Activated naive CD4-positive, alpha-beta T cell treated with anti-CD3 and anti-CD28 coated beads for 36 hours (primary cell): ENCODE measurements at regions not wholly inside any gene's neighbourhood (a gene's known extent, or its start where the extent isn't known, plus 50 kb on each side); places are given as distances from the start of the nearest gene placed in this dataset.
"Not testable (repeated sequence)": the region's sequence is repeated elsewhere in the genome, so short reads cannot be mapped to it uniquely, and the experiment has no call there.

Source experiments
- CTCF ChIA-PET: fragments of 350-600 bp; sonication (Branson Sonifier 250); formaldehyde crosslinking; loops from one replicate; lab custom pipeline; 2021; ENCODE audit warnings: antibody characterized with exemption; lab: Charles Lee
- DNase-seq: peaks from one replicate; pipeline ENCODE4 v3.0.0-alpha.2; 2020
- H3K27ac Mint-ChIP-seq: one replicate; pipeline ENCODE4 v1.8.0; 2021; ENCODE audit warnings: mild to moderate bottlenecking, mixed read lengths
- H3K27me3 Mint-ChIP-seq: one replicate; pipeline ENCODE4 v1.8.0; 2021; ENCODE audit warnings: low read depth, mixed read lengths
- H3K36me3 Mint-ChIP-seq: one replicate; pipeline ENCODE4 v1.8.0; 2021; ENCODE audit warnings: low read depth, mixed read lengths
- H3K4me1 Mint-ChIP-seq: one replicate; pipeline ENCODE4 v1.8.0; 2021; ENCODE audit warnings: low read depth, mixed read lengths
- H3K4me3 Mint-ChIP-seq: one replicate; pipeline ENCODE4 v1.8.0; 2021; ENCODE audit warnings: mild to moderate bottlenecking, moderate library complexity, mixed read lengths
- H3K9me3 Mint-ChIP-seq: one replicate; pipeline ENCODE4 v1.8.0; 2021; ENCODE audit warnings: mixed read lengths
- intact Hi-C: fragments of 100-400 bp; cut with micrococcal nuclease; formaldehyde crosslinking; loops from one replicate; pipeline ENCODE4 v1.15.1; 2023

- intact Hi-C loops = no loop called here
- H3K4me1 Mint-ChIP-seq = peaks cover 4% of the 10 kb centered on the region
- DNase-seq = no peak
- H3K4me3 Mint-ChIP-seq = no peak overlapping the region
- peaks cover 20% of the 10 kb centered on the region for H3K27me3 Mint-ChIP-seq
- peaks cover 9% of the 10 kb centered on the region for H3K9me3 Mint-ChIP-seq
- no peak overlapping the region for H3K27ac Mint-ChIP-seq
- no peaks in the 10 kb centered on the region for H3K36me3 Mint-ChIP-seq
- CTCF ChIA-PET = no interaction called here
Observed at GRCh38 chr16:88170528-88170991, 212.2 kb upstream of the ZNF469 start.

GRCh38 chr16:88171126-88171525 lies 211.6 kb upstream of the ZNF469 start:
- H3K27ac Mint-ChIP-seq, H3K36me3 Mint-ChIP-seq, H3K4me1 Mint-ChIP-seq, intact Hi-C loops, H3K9me3 Mint-ChIP-seq, H3K4me3 Mint-ChIP-seq, DNase-seq, CTCF ChIA-PET: not testable (repeated sequence)
- H3K27me3 Mint-ChIP-seq = peaks cover 20% of the 10 kb centered on the region

GRCh38 chr16:88176184-88176583 lies 206.6 kb upstream of the ZNF469 start:
- H3K4me1 Mint-ChIP-seq, H3K4me3 Mint-ChIP-seq, H3K9me3 Mint-ChIP-seq, H3K36me3 Mint-ChIP-seq, H3K27ac Mint-ChIP-seq, intact Hi-C loops, CTCF ChIA-PET, DNase-seq, H3K27me3 Mint-ChIP-seq: not testable (repeated sequence)

- DNase-seq, H3K27ac Mint-ChIP-seq, H3K27me3 Mint-ChIP-seq, intact Hi-C loops, H3K4me3 Mint-ChIP-seq, H3K4me1 Mint-ChIP-seq, CTCF ChIA-PET, H3K9me3 Mint-ChIP-seq, H3K36me3 Mint-ChIP-seq: not testable (repeated sequence)
Observed at GRCh38 chr16:88176591-88177180, 206.1 kb upstream of the ZNF469 start.

GRCh38 chr16:88178251-88178650 lies 204.5 kb upstream of the ZNF469 start:
- intact Hi-C loops, DNase-seq, H3K27ac Mint-ChIP-seq, H3K36me3 Mint-ChIP-seq, H3K4me1 Mint-ChIP-seq, H3K9me3 Mint-ChIP-seq, H3K27me3 Mint-ChIP-seq, H3K4me3 Mint-ChIP-seq: not testable (repeated sequence)
- CTCF ChIA-PET = interaction anchor here (0.7 kb wide), 1 partner anchor 327 kb away, joined by 3 read pairs; no protein-coding TSS in a partner anchor

GRCh38 chr16:88178896-88179295 lies 203.9 kb upstream of the ZNF469 start:
- DNase-seq, H3K36me3 Mint-ChIP-seq, intact Hi-C loops, H3K27me3 Mint-ChIP-seq, H3K4me1 Mint-ChIP-seq, CTCF ChIA-PET, H3K4me3 Mint-ChIP-seq, H3K27ac Mint-ChIP-seq, H3K9me3 Mint-ChIP-seq: not testable (repeated sequence)

- H3K4me3 Mint-ChIP-seq, H3K27ac Mint-ChIP-seq, intact Hi-C loops, H3K27me3 Mint-ChIP-seq, CTCF ChIA-PET, DNase-seq, H3K4me1 Mint-ChIP-seq, H3K36me3 Mint-ChIP-seq, H3K9me3 Mint-ChIP-seq: not testable (repeated sequence)
Observed at GRCh38 chr16:88182967-88183881, 199.5 kb upstream of the ZNF469 start.

GRCh38 chr16:88184053-88184452 lies 198.7 kb upstream of the ZNF469 start:
- H3K4me1 Mint-ChIP-seq, H3K27ac Mint-ChIP-seq, CTCF ChIA-PET, H3K36me3 Mint-ChIP-seq, intact Hi-C loops, H3K9me3 Mint-ChIP-seq, H3K4me3 Mint-ChIP-seq, H3K27me3 Mint-ChIP-seq, DNase-seq: not testable (repeated sequence)

- H3K9me3 Mint-ChIP-seq, CTCF ChIA-PET, H3K36me3 Mint-ChIP-seq, intact Hi-C loops, H3K4me1 Mint-ChIP-seq, H3K27me3 Mint-ChIP-seq, DNase-seq, H3K4me3 Mint-ChIP-seq, H3K27ac Mint-ChIP-seq: not testable (repeated sequence)
Observed at GRCh38 chr16:88184566-88185355, 198.0 kb upstream of the ZNF469 start.

- H3K27me3 Mint-ChIP-seq = not testable (repeated sequence)
Observed at GRCh38 chr16:88185406-88185805, 197.4 kb upstream of the ZNF469 start.

GRCh38 chr16:88185976-88186888 lies 196.5 kb upstream of the ZNF469 start:
- H3K9me3 Mint-ChIP-seq, intact Hi-C loops, H3K36me3 Mint-ChIP-seq, CTCF ChIA-PET, H3K27me3 Mint-ChIP-seq, H3K4me1 Mint-ChIP-seq, DNase-seq, H3K4me3 Mint-ChIP-seq, H3K27ac Mint-ChIP-seq: not testable (repeated sequence)

More at GRCh38 chr16:88185406-88185805, 197.4 kb upstream of the ZNF469 start:
- H3K36me3 Mint-ChIP-seq, H3K27ac Mint-ChIP-seq, H3K4me3 Mint-ChIP-seq, CTCF ChIA-PET, DNase-seq, H3K9me3 Mint-ChIP-seq, intact Hi-C loops, H3K4me1 Mint-ChIP-seq: not testable (repeated sequence)
